ENCODE measurements at regions not wholly inside any gene's neighbourhood (a gene's known extent, or its start where the extent isn't known, plus 50 kb on each side); places are given as distances from the start of the nearest gene placed in this dataset.
"Not testable (repeated sequence)": the region's sequence is repeated elsewhere in the genome, so short reads cannot be mapped to it uniquely, and the experiment has no call there.

DNA sequence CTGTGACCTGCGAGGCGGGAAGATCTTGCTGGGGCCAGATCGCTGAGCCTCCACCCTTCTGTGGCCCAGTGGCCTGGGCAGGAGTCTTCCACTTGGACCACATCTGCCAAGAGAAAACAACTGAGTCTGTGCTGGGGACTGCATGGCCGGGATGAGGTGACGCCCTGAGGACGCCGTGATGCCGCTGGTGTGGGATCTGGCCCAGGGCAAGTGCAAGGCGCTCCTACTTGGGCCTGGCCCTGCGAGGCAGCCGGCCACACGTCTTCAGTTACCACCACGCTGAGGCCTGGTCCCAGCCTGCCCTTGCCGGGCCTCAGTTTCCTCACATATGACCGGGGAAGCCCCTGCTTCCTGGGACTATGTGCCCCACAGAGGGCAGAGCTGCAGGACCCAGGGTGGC is 133.4 kb downstream of the SLC25A46 start:
- DNase-seq: no peak

DNA sequence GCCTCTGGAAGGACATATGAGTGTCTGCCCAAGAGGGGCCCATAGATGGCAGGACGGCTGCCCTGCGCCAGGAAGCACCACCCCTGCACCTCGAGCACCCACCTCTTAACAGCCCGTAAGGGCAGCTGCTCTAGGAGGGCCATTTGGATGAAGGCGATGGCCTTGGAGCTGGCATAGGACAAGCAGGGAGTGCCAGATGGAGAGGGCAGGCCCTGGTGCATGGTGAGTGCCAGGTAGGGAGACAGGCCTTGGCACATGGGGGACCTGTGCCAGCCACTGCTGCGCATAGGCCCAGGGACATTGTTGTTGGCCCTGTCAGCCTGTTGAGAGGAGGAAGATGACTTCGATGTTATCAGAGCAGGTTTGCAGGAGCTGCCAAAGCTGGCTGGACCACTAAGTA is 134.2 kb downstream of the SLC25A46 start:
- no peak for DNase-seq

DNA sequence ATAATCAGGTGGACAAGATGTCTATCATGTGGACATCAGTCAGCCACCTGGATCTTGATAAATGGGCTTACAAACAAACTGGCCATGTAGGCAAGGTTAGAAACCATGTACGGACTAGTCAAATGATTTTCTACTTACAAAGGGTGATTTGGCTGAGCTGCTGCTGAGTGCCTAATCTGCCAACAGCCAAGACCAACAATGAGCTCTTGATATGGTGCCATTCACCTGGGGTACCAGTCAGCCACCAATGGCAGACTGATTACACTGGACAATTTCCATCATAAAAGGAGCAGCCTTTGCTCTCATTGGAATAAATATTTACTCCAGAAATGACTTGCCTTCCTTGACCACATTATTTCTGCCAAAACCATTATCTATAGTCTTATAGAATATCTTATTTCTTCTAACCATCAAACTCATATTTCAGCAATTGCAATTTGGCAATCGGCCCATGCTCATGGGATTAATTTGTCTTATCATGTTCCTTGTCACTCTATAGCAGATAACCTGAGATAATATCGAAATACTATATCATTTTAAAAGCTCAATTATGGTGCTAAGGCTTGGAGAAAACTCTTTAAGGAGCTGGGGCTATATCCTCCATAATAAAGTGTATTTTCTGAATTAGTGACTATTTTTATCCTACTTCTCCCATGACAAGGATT is 135.1 kb downstream of the SLC25A46 start:
- no peak for DNase-seq

DNA sequence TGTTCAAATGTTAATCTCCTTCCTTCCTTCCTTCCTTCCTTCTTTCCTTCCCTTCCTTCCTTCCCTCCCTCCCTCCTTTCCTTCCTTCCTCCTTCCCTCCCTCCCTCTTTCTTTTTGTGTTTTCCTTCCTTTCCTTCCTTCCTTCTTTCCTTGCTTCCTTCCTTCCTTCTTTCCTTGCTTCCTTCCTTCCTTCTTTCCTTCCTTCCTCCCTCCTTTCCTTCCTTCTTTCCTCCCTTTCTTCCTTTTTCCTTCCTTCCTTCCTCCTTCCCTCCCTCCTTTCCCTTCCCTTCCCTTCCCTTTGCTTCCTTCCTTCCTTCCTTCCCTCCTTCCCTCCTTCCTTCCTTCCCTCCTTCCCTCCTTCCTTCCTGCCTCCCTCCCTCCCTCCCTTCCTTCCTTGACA is 136.3 kb downstream of the SLC25A46 start:
- not testable (repeated sequence) for DNase-seq

DNA sequence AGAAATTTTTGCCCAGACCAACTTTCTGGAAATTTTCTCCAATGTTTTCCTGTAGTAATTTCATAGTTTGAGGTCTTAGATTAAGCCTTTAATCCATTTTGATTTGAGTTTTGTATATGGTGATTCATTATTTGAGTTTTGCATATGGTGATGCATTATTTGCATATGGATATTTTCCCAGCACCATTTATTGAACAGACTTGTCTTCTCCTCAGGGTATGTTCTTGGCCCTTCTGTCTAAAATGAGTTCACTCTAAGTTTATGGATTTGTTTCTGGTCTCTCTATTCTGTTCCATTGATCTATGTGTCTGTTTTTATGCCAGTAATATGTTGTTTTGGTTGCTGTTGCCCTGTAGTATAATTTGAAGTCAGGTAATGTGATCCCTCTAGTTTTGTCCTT is 139.3 kb downstream of the SLC25A46 start:
- no peak for DNase-seq

DNA sequence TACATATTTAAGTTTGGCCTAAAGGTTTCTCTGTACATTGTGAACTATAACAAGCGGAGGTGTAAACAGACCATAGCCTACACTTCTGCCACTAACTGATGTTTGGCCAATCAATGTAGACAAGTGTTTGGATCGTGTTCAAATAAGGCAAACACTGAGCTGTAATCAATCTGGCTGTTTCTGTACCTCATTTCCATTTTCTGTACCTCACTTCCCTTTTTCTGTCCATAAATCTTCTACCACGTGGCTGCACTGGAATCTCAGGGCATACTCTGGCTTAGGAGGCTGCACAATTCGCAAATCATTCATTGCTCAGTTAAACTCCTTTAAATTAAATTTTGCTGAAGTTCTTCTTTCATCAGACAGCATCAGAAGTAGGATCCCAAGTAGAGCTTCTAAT is 140.9 kb downstream of the SLC25A46 start:
- DNase-seq: no peak

DNA sequence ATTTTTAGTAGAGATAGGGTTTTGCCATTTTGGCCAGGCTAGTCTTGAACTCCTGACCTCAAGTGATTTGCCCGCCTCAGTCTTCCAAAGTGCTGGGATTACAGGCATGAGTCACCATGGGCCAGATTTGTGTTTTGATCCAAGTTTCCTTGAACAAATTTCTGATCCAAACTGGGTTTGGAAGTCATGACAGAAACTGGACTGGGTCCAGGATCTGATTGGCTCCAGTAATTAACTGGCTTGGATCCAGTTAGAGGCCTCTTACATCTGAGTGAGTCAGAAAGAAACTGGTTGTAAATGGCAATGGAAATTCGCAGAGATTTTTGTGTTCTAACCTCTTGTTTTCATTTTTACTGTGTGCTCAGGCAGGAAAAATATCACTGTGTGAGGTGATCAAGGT is 141.6 kb downstream of the SLC25A46 start:
- peak; percentile 12 for DNase-seq

DNA sequence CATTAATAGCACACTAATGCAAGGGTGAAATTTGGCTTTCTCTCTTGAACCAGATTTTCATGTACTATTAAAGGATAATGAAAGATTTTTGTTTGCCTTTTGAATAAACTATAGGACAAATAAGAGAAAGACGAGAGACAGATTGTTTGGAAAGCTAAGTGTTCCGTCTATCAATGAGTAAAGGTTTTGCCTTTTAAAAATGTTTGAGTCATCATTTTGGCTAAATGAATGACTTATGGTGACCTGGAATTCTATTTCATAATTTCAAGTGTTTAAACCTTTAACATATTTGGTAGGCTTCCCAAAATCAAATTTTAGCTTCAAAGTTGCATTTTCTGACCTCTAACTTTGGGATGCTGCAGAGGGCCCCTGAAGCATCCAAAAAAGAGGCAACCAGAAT is 145.2 kb downstream of the SLC25A46 start:
- DNase-seq: no peak

DNA sequence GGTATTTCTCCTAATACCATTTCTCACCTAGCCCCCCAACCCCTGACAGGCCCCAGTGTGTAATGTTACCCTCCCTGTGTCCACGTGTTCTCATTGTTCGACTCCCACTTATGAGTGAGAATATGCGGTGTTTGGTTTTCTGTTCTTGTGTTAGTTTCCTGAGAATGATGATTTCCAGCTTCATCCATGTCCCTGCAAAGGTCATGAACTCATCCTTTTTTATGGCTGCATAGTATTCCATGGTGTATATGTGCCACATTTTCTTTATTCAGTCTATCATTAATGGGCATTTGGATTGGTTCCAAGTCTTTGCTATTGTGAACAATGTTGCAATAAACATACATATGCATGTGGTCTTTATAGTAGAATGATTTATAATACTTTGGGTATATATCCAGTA is 148.4 kb downstream of the SLC25A46 start:
- DNase-seq: not testable (repeated sequence)

DNA sequence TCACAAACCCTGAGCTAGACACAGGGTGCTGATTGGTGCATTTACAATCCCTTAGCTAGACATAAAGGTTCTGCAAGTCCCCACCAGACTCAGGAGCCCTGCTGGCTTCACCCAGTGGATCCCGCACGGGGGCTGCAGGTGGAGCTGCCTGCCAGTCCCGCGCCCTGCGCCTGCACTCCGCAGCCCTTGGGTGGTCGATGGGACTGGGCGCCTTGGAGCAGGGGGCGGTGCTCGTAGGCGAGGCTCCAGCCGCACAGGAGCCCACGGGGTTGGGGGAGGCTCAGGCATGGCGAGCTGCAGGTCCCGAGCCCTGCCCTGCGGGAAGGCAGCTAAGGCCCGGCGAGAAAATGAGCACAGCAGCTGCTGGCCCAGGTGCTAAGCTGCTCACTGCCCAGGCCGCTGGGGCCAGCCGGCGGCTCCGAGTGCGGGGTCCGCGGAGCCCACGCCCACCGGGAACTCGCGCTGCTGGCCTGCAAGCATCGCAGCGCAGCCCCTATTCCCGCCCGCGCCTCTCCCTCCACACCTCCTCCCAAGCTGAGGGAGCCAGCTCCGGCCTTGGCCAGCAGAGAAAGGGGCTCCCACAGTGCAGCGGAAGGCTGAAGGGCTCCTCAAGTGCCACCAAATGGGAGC is 155.2 kb downstream of the SLC25A46 start:
- DNase-seq: not testable (repeated sequence)

DNA sequence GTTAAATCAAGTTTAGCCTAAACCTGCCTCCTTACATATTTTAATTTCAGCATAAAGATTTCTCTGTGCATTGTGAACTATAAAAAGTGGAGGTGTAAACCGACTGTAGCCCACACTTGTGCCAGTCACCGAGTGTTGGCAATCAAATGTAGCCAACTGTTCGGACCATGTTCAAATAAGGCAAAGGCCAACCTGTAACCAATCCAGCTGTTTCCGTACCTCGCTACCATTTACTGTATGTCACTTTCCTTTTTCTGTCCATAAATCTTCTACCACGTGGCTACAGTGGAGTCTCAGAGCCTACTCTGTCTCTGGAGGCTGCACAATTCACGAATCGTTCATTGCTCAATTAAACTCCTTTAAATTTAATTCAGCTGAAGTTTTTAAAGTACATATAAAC is 156.0 kb downstream of the SLC25A46 start:
- DNase-seq: no peak

DNA sequence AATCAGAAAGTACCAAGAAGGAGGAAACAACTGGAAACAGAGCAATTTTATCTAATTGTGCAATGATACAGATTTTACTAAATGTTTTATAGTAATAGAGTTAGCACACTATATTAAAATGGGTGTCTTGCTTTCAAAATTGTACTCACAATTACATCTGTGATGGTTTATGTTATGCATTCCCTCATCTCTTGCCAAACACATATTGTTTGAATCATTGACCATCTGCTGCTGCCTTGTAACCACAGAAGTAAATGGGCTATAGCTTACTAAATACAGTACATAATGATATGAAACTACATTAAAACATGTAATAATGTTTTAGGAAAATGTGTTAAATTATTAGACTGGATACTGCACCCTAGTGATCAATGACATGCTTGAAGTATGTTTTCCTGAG is 158.1 kb downstream of the SLC25A46 start:
- no peak for DNase-seq

DNA sequence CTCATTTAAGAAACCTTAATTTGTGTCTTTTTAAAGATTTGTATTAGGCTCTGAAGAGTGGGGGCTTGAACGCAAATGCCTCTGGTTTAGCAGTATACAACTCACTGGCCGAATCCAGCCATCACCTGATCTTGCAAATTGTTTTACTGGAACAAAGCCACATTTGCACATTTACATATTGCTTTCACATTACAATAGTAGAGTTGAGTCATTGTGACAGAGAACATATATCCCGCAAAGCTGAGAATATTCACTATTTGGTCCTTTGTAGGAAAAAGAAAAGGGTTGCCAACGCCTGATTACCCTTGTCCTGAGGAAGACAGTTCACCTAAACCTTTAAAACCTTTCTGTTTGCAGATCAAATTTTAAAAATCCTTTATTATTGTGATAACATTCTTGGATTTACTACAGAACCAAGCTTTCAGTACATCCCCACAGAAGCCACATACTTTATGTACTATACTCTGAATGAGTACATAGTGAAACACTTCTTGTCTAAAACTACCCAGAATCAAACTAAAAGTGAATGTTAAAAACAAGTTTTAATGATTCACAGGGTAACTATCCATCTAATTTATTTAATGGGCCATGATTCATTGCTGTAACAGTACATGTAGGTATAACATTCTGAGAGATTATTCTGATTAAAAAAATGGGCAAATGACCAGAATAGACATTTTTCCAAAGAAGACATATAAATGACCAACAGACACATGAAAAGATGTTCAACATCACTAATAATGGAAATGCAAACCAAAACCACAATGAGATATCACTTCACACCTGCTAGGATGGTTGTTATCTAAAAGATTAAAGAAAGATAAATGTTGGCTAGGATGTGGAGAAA is 161.0 kb downstream of the SLC25A46 start:
- DNase-seq: no peak

DNA sequence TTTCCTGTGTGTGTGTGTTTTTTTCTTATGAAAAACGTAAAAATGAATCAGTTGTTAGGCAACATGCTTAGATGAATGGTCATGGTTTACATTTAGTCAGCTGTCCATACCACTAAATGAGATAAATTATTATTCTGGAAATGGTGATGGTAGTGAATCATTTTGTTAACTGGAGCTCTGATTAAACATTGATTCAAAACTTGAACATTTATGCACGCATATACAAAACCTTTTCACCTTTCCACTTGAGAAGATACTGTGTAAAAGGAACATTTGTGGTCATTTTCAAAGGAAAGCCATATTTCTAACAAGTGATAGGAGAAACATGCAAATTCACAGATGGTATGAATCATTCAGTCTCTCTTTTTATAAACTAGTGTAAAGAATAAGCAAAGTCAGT is 162.0 kb downstream of the SLC25A46 start:
- no peak for DNase-seq

DNA sequence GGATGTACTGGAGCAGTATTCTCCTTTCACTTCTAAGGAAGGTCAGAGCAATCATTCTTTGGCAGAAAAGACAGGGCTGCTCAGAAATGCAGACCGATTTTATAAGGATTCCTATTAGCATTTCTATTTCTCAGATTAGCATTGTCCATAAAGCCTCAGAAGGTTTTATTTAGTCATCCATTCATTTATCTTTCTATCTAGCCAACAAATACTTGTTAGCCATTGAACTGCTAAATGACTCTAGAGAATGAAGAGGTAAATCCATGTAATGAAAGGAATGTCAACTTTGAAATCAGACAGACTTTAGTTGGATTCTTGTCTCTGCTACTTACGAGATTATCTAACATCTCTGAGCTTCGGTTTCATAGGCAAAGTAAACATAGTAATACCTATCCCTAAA is 165.2 kb downstream of the SLC25A46 start:
- DNase-seq: no peak

DNA sequence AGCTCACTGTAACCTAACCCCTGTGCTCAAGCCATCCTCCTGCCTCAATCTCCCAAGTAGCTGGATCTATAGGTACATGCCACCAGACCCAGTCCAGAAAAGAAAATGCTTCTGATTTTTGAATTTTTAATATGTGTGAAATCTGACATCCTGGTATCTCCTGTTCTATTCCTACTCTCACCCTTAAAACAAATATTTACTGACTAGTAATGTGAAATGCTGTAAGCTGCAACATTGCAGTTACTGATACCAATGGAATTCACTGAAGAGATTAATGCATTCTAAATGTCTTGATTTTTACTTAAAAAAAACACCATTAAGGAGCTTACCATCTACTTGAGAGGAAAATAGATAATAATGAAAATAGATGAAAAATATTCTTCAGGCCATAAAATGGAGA is 162.7 kb upstream of the TSLP start:
- no peak for DNase-seq

DNA sequence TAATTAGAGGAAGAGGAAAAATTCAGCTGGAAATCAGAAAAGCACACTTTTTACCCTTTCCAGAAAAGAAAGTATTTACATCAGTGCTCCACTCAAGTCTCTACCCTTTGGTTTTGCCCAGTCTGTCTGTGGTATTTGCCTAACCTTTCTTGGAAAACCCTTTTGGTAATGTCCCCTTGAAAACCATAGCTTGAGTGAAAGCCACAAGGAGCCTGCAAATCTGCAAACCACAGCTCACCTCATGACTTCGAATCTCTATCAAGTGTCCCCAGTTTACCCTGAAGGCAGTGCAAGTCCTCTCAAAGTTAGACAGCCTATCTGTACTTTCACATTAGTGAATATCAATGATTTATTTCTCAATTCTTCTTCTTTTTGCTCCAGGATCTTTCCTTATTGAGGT is 162.1 kb upstream of the TSLP start:
- no peak for DNase-seq

DNA sequence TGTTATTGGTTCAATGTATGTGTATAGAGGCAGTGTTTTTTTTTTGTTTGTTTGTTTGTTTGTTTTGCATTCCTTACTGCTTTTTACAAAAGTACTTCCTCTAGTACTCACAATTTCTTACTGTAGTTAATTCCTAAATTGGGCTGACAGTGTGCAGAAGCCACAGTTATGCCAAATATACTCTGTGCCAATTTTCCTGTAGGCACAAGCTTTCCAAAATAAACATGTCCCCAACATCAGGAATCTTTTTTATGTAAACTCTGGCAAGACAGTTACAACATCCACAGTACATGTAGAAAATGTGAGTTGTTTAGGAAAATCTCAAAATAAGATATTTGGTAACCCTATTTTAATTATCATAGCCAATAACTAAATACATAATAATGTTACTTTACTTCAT is 161.6 kb upstream of the TSLP start:
- DNase-seq: no peak

DNA sequence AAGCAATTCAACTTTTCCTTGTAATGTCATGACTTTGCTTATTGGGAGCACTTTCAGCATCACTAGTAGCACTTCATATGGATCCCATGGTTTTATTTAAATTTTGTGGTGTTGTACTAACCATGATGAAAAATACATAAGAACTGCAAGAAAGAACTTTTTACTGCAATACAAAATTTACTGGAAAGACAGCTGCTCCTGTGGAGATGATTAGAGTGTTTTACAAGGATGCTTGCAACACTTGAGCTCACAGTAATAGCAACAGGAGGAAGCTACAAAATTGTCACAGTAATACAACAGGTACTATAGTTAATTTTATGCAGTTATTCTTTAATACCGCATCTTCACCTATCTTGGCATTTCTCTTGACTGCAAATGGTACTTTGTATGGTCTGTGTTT is 158.3 kb upstream of the TSLP start:
- DNase-seq: no peak

DNA sequence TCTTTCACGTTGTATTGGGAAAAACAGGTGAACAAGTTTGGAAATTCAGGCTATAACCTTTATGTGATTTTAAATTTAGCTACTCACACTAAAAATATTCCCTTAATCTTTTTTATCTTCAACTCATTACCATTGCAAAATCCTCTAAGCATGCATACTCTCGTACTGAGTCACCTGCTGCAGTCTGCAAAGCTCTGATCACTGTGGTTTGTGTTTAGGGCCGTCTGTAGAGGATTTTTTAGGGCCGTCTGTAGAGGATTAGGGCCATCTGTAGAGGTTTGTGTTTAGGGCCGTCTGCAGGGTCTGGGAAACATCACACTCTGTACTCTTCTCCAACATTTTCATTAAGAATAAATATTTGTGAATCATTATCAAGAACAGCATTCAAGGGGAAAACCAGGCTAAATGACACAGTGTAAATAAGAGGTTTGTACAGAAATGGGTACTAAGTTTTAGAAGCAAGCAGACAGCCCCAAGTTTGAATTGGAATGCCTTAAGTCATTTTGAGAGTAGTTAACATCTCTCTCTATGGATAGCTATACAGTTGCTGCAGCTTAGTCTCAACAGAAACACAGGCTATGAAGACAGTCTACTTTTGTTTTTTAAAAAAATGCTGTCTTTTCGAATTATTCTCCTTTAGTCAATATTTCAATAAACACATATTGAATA is 155.0 kb upstream of the TSLP start:
- DNase-seq: no peak

DNA sequence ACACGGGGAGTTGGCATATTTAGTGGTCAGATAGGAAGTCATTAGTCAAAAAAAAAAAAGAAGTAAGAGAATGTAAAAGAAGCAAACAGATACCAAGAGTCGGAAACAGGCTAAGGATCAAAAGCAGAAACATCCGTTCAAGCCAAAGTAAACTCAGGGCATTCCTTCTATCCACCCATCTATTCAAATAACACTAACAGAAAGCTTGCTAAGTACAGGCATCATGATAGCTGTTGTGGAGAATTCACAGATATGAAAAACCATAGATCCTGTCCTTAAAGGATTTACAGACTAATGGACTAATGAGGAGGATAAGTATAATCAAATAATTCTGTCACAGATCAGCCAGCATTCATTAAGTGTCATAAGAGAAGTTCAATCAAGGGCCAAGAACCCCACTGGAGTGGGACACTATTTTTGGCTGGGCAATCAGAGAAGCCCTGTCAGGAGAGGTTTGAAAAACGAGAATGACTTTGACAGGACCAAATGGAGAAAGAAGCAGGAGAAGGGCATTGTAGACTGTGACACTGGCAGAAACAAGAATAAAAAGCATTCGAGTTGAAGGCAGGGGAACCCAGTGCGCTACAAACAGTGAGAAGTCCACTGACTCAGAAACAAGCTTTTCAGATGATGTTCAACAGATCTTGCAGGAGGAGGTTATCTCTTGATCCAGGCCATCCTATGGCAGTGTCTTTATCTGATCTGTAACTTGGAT is 154.2 kb upstream of the TSLP start:
- DNase-seq: no peak

DNA sequence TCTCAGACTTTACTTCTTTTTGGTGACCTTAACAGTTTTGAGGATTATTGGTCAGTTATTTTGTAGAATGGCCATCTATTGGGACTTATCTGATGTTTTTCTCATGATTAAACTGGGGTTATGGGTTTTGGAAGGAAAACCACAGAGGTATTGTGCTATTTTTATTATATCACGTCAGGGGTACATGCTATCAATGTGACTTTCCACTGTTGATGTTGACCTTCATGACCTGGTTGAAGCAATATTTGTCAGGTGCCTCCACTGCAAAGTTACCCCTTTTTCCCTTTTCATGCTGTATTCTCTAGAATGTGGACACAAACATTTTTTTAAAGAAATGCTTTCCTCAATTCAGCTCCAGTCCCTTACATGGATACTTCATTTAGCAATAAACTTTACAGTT is 152.8 kb upstream of the TSLP start:
- no peak for DNase-seq

DNA sequence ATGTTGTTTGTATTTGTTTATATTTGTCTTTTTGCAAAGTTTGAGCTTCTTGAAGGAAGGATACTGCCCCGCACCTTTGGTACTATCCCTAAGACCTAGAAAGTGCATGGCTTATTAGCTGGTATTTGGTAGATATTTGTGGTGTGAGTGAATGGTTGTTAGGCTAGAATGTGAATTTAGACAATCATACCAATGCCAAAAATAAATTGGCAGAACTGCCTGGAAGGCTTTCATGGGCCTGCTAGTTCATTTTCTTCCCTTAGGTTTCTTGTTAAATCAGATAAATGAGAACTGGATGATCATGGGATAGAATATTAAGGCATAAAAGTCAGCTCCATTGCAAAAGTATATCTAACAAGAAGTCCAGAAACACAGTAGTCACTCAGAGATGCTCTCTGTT is 147.5 kb upstream of the TSLP start:
- DNase-seq: no peak

Data from NCI-H345 (cell line).